Limb (tissue), 2 donors: ENCODE measurements at regions not wholly inside any gene's neighbourhood (a gene's known extent, or its start where the extent isn't known, plus 50 kb on each side); places are given as distances from the start of the nearest gene placed in this dataset.

ENCODE experiments used
- DNase-seq, 2 donors: peaks; one replicate each; pipeline ENCODE4 v3.0.0-alpha.2; 2016; ENCODE audit errors: extremely low spot score in 2 of 2

DNA sequence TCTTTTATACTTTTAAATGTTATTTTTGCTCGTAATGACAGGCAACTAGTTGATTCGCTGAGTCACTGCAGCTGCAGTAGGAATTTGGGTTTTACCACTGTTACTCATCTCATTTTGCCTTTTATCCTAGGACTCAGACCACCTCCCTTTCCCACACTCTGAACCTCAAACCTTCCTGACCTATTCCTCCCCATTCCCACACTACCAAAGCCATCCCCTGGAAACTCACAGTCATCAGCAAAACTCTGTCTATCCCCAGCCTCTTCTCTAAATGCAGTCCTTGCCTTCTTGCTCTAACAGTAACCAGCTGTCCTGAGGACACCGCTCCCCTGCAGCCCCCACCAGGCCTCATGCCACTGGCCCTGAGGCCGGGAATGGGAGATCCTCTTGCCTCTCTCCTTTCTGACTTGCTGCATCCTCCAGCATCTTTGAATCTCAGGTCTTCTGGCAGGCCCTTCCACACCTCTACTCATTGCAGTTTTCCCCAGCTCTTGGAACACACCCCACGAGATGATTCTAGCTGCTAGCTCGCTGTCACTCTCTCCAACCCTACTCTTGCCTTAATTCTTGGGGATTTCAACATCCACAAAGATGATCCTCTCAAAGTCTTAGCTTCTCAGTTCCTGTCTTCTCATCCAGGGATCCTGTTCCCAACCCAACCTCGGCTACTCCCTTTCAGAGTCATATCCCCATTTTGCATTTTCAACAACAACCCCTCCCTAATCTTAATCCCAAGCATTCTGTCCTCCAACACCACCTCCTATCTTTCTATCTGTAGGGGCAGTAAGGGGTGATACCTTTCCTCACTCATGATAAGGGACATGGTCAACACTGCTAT is 55.9 kb upstream of the C3orf80 start:
- DNase-seq = no peak

GRCh38 chr3:160170409-160171370 is 54.5 kb upstream of the C3orf80 start:
- DNase-seq = no peak

DNA sequence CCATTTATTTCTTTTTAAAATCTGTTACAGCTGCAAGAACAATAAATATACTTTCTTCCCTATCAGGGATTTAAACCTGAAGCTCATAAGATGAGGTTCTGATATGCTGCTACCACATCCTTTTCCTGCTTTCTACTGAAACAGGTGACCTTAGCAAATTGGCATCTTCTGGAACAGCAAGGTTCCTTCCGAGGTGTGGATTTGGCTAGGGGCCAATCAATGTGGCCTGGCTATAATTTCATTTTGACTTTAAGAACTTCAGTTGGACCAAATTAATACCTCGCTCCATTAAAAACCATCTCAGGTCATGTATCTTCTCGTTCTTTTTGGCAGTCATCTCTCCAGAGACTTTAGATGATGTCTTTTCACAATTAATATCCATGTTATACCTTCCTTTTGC is 53.4 kb upstream of the C3orf80 start:
- no peak for DNase-seq

DNA sequence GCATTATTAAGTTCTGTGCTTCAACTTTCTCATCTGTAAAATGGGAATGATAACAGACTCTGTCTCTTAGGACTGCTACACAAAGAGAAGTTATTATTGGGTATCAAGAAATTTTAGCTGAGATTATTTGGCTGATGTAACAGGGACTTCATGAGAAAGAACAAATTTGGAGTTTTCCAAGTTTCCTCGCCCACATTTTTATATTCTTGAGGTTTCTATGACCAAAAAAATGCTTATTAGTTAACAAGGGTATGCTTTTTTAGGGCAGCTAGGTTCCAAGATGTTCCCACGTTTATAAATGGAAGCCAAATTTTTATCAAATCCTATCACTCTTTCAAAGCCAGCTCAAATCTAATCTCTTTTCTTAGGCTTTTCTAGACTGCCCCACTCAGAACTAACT is 50.6 kb upstream of the C3orf80 start:
- DNase-seq = no peak
